Lower leg skin (tissue), 4 donors: ENCODE measurements at regions not wholly inside any gene's neighbourhood (a gene's known extent, or its start where the extent isn't known, plus 50 kb on each side); places are given as distances from the start of the nearest gene placed in this dataset.

Experiments
- DNase-seq, 2 donors: peaks; one replicate each; pipeline ENCODE4 v3.0.0-alpha.2; 2019; ENCODE audit warnings: low spot score in 2 of 2
- H3K4me3 ChIP-seq: fragments of 200-600 bp; sonication (generic); 2 replicates; pipeline ENCODE4 v1.5.1; 2017; ENCODE audit warnings: mild to moderate bottlenecking, low read depth; ENCODE audit not compliant: poor library complexity, severe bottlenecking
- CTCF ChIP-seq, 3 donors: fragments of 450-650 bp; IDR thresholded peaks; one replicate each; pipeline ENCODE4 v1.5.1; 2016; ENCODE audit warnings: antibody characterized with exemption in 3 of 3, mild to moderate bottlenecking in 3 of 3, moderate library complexity in 2 of 3
- POLR2A ChIP-seq, 2 donors: fragments of 450-650 bp; IDR thresholded peaks; one replicate each; pipeline ENCODE4 v1.6.1; 2016 to 2017; ENCODE audit warnings: antibody characterized with exemption in 2 of 2, mild to moderate bottlenecking in 1 of 2, moderate library complexity in 1 of 2
- WGBS, 2 donors: methylation state at CpG; one replicate each; pipeline ENCODE4 v1.1.5; 2018; 5-methylcytosine and 5-hydroxymethylcytosine counted together
- intact Hi-C: fragments of 100-400 bp; cut with DNase I; formaldehyde crosslinking; loops from one replicate; pipeline ENCODE4 v1.15.0; 2023; ENCODE audit warnings: low total_unique reads

DNA sequence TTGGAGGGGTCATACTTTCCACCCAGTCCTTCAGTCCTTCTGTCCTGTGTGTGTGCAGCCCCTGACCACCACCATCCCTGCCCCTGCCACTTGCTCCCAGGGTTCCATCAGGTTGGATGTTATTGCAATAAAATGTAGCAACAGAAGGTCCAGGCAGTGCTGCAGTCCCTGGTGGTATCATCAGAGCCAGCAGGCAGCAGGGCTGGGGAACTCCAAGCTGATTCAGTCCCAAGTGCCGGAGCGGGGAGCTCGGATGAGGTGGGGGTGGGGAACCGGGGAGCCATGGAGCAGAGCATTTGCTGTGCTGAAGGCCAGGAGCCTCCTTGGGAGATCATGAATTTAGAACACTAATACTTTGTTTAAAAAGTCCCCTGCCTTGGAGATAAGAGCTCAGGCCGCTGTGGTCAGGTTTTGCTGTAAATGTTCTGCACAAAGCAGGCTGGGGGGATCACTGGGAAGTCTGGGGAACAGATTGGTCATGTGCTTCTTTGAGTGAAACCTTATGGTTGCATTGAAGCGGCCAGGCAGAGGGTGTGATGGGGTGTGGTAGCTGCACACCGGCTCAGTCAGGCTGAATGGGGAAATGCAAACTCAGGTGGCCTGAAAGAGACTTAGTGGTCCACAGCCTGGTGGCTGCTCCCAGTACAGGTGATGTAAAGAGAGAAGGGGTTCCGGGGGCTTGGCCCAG is 225.9 kb downstream of the SEC14L1 start:
- no peak overlapping the region for H3K4me3 ChIP-seq
- intact Hi-C loops, result no loop called here
- DNase-seq, result no peak
- 31 to 42% methylated on average over 8 of the region's 8 CpGs for WGBS, 2 donors
- TF ChIP-seq POLR2A (IDR thresholded peaks at IDR 0.05) (no peak), CTCF (IDR thresholded peaks at IDR 0.05) (no peak)

GRCh38 chr17:77369544-77369971 is 228.8 kb downstream of the SEC14L1 start:
- 88% methylated on average over 13 of the region's 13 CpGs for WGBS, 2 donors
- intact Hi-C loops, result no loop called here
- no peak overlapping the region for H3K4me3 ChIP-seq
- no peak for DNase-seq
- TF ChIP-seq POLR2A (IDR thresholded peaks at IDR 0.05) (no peak), CTCF (IDR thresholded peaks at IDR 0.05) (no peak)

- DNase-seq, result no peak
- H3K4me3 ChIP-seq, result no peak overlapping the region
- WGBS, 2 donors, result 68 to 82% methylated on average over 5 of the region's 5 CpGs
- TF ChIP-seq POLR2A (IDR thresholded peaks at IDR 0.05) (no peak), CTCF (IDR thresholded peaks at IDR 0.05) (no peak)
- intact Hi-C loops, result no loop called here
These were observed 229.8 kb downstream of the SEC14L1 start for GRCh38 chr17:77370586-77370985.

GRCh38 chr17:77371117-77371887 is 230.5 kb downstream of the SEC14L1 start:
- TF ChIP-seq CTCF (IDR thresholded peaks at IDR 0.05) (no peak), POLR2A (IDR thresholded peaks at IDR 0.05) (no peak)
- DNase-seq, result no peak
- H3K4me3 ChIP-seq, result no peak overlapping the region
- intact Hi-C loops, result no loop called here
- 49 to 50% methylated on average over 20 of the region's 20 CpGs for WGBS, 2 donors

DNA sequence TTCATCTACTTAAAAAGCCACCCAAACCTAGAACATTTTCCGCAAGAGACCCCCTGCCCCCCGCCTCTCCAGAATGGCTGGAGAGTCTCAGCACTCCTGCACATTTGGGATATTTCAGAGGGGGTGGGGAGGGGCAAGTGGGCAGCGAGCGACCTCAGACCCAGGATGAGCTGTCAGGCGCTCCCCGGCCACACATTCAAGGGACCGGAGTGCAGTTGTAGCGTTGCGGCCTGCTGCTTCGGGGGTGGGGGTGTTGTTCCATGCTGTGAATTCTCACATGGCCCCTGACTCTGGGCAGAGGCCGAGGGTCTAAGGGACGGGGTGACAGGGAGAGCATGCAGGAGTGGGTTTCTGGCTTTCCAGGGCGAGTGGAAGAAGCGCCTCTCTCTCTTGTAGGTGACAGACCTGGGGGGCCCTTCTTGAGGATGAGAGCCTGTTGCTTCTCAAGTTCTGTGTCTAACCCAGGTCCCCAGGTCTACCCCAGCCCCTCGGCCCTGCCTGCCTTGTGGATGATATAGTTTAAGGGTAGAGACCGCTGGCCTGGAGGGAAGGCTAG is 231.2 kb downstream of the SEC14L1 start:
- intact Hi-C loops, result no loop called here
- H3K4me3 ChIP-seq, result no peak overlapping the region
- no peak for DNase-seq
- TF ChIP-seq CTCF (IDR thresholded peaks at IDR 0.05), result no peak
- TF ChIP-seq POLR2A (IDR thresholded peaks at IDR 0.05), result no peak
- WGBS, 2 donors, result 59 to 66% methylated on average over 16 of the region's 16 CpGs
